RWPE1 (cell line): ENCODE measurements at regions not wholly inside any gene's neighbourhood (a gene's known extent, or its start where the extent isn't known, plus 50 kb on each side); places are given as distances from the start of the nearest gene placed in this dataset.

Source experiments
- CTCF ChIA-PET: fragments of 350-600 bp; sonication (Branson Sonifier 250); formaldehyde crosslinking; extraction: SDS; loops from one replicate; lab custom pipeline; 2021; lab: Yijun Ruan, JAX
- POLR2A ChIA-PET: fragments of 400-600 bp; formaldehyde crosslinking; extraction: SDS; loops from one replicate; lab custom pipeline; 2020; ENCODE audit warnings: antibody characterized with exemption; ENCODE audit not compliant: low non-redundant PET; lab: Yijun Ruan, JAX
- DNase-seq: peaks from one replicate; pipeline ENCODE4 v3.0.0; 2012; ENCODE audit warnings: low spot score
- H3K27ac ChIP-seq: fragments of 450-650 bp; 2 replicates; pipeline ENCODE4 v1.5.1; 2017
- CTCF ChIP-seq: fragments of 450-650 bp; conservative IDR thresholded peaks from 2 replicates; pipeline ENCODE4 v1.5.1; 2017; ENCODE audit warnings: low read depth, mild to moderate bottlenecking

DNA sequence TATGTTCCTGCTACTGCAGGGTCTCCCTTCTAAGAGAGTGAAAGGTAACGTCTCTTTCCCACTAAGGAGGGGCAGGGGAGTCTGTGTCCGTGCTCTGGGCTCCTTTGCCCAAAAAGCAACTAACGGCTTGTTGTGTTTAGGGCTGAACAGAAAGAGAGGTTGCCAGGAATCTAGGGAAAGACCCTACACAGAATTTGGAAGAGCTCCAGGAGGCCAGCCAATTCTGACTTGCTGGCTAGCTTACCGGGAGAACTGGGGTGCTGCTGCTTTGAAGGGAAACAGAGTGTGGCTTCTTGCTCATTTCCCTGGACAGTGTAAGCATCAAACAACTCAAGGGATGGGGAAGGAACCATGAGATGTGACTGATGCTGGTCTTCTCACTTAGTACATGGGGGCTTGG is 176.1 kb downstream of the GADD45G start:
- CTCF ChIA-PET: interaction anchor here (1.3 kb wide), 1 partner anchor 30 kb away, joined by 3 read pairs; no protein-coding TSS in a partner anchor
- no peak overlapping the region for H3K27ac ChIP-seq
- no peak for DNase-seq
- POLR2A ChIA-PET: no interaction called here
- no peak for TF ChIP-seq CTCF

GRCh38 chr9:89781838-89782540 is 177.2 kb downstream of the GADD45G start:
- POLR2A ChIA-PET: no interaction called here
- no peak for DNase-seq

DNA sequence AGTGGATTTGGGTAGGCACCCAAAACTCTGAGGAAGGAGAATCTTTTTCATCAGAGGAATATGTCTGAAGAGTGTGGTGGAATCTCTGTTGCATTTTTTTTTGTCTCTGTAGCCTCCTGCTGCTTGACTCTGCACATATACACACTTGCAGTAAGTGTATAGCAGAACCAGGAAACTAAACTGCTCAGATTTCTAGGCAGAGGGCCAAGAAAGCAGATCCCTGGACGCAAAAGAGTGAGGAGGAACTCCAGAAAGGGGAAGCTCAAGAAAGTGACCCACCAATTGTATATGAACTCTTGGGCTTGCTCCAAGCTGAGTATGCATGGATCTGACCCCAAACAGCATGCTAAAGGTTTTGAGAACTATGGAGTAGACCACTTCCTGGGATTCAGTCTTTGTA is 181.8 kb downstream of the GADD45G start:
- ChIA-PET POLR2A (no interaction called here), CTCF (interaction anchor here (1.0 kb wide), 1 partner anchor 30 kb away, joined by 3 read pairs; no protein-coding TSS in a partner anchor)
- no peak for DNase-seq
- no peak for TF ChIP-seq CTCF
- no peak overlapping the region for H3K27ac ChIP-seq

More at GRCh38 chr9:89781838-89782540, 177.2 kb downstream of the GADD45G start:
- no peak overlapping the region for H3K27ac ChIP-seq
- no peak for TF ChIP-seq CTCF
- CTCF ChIA-PET: interaction anchor here (0.5 kb wide), 1 partner anchor 27 kb away, joined by 3 read pairs; no protein-coding TSS in a partner anchor

DNA sequence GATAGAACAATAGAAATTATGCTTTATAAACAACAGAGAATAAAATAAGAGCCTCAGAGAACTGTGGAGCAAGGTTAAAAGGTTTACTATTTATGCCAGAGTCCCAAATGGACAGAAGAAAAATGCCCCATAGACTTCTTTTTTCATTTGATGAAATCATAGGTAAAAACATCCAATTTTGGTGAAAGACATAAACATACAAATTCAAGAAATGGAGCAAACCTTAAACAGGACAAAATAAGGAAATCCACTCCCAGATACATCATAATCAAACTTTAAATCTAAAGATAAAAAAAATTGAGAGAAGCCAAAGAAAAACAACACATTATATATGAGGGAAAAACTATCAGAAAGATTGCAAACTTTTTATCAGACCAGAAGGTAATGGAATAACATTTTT is 182.8 kb downstream of the GADD45G start:
- CTCF ChIA-PET: no interaction called here
- POLR2A ChIA-PET: no interaction called here
- H3K27ac ChIP-seq: no peak overlapping the region
- DNase-seq: no peak
- TF ChIP-seq CTCF: no peak

GRCh38 chr9:89788434-89788833 is 183.6 kb downstream of the GADD45G start:
- H3K27ac ChIP-seq: no peak overlapping the region
- no peak for DNase-seq
- TF ChIP-seq CTCF: no peak
- ChIA-PET CTCF (no interaction called here), POLR2A (no interaction called here)

DNA sequence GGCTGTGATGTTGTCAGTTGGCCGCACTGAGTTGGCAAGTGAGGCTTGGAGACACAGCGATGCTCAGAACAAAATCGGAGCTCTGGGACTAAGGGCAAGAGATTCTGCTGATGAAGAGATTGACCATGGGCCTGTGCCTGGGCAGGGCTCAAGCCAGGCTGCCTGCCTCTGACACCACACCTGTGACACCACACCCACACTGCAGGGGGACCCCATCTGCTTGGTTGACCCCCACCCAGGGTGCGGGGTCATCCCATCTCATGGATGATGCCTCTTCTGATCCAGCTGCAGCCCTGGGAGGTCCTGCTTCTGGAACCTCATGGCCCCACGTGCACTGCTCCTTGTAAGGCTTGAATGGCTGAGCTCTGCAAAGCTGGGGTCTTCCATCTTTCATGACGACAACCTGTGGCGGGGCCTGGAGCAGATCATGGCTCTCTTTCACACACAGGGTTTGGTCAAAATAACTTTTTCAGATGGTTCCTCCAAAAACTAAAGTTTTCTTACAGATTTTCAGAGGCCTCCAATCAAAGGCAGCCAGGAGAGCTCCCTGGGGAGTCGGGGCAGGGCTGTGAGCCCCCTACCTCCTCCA is 185.2 kb downstream of the GADD45G start:
- POLR2A ChIA-PET: no interaction called here
- DNase-seq: no peak
- H3K27ac ChIP-seq: no peak overlapping the region
- no peak for TF ChIP-seq CTCF
- CTCF ChIA-PET: interaction anchor here (0.6 kb wide), 1 partner anchor 187 kb away, joined by 3 read pairs; no protein-coding TSS in a partner anchor
